T-helper 2 cell (primary cell): ENCODE measurements at regions not wholly inside any gene's neighbourhood (a gene's known extent, or its start where the extent isn't known, plus 50 kb on each side); places are given as distances from the start of the nearest gene placed in this dataset.

ENCODE experiments used
- DNase-seq, 5 experiments: peaks; one replicate each; pipeline versions ENCODE4 v3.0.0 to v3.0.0-alpha.2; 2012 to 2022

GRCh38 chr6:3587660-3588059, 130.8 kb upstream of the SLC22A23 start:
- DNase-seq: no peak

- DNase-seq: peak in 1 of 5 experiments; percentile 55
Measured at GRCh38 chr6:3585320-3585935, 128.6 kb upstream of the SLC22A23 start.

- DNase-seq: no peak
Measured at GRCh38 chr6:3584606-3585005, 127.8 kb upstream of the SLC22A23 start.

GRCh38 chr6:3581469-3581868, 124.6 kb upstream of the SLC22A23 start:
- DNase-seq: no peak

- no peak for DNase-seq
Measured at GRCh38 chr6:3579652-3580175, 122.9 kb upstream of the SLC22A23 start.

GRCh38 chr6:3578981-3579380, 122.1 kb upstream of the SLC22A23 start:
- DNase-seq: no peak

- DNase-seq: no peak
Measured at GRCh38 chr6:3577517-3577916, 120.7 kb upstream of the SLC22A23 start.

- DNase-seq: no peak
Measured at GRCh38 chr6:3575701-3576100, 118.9 kb upstream of the SLC22A23 start.

GRCh38 chr6:3575166-3575565, 118.3 kb upstream of the SLC22A23 start:
- no peak for DNase-seq

GRCh38 chr6:3573670-3574069, 116.8 kb upstream of the SLC22A23 start:
- no peak for DNase-seq

GRCh38 chr6:3571836-3572235, 115.0 kb upstream of the SLC22A23 start:
- no peak for DNase-seq

- DNase-seq: no peak
Measured at GRCh38 chr6:3571250-3571681, 114.4 kb upstream of the SLC22A23 start.

GRCh38 chr6:3569816-3570215, 113.0 kb upstream of the SLC22A23 start:
- DNase-seq: no peak

- DNase-seq: no peak
Measured at GRCh38 chr6:3568396-3569082, 111.7 kb upstream of the SLC22A23 start.

GRCh38 chr6:3566812-3567211, 110.0 kb upstream of the SLC22A23 start:
- no peak for DNase-seq

GRCh38 chr6:3565291-3565690, 108.4 kb upstream of the SLC22A23 start:
- DNase-seq: no peak

- no peak for DNase-seq
Measured at GRCh38 chr6:3561725-3562124, 104.9 kb upstream of the SLC22A23 start.

- DNase-seq: no peak
Measured at GRCh38 chr6:3560211-3560610, 103.4 kb upstream of the SLC22A23 start.

GRCh38 chr6:3559561-3559960, 102.7 kb upstream of the SLC22A23 start:
- no peak for DNase-seq

- no peak for DNase-seq
Measured at GRCh38 chr6:3557336-3557735, 100.5 kb upstream of the SLC22A23 start.

GRCh38 chr6:3553254-3553653, 96.4 kb upstream of the SLC22A23 start:
- DNase-seq: no peak

- no peak for DNase-seq
Measured at GRCh38 chr6:3551716-3552511, 95.1 kb upstream of the SLC22A23 start.

- DNase-seq: no peak
Measured at GRCh38 chr6:3549314-3549940, 92.6 kb upstream of the SLC22A23 start.
